Psoas muscle (tissue), 7 donors: ENCODE measurements at regions not wholly inside any gene's neighbourhood (a gene's known extent, or its start where the extent isn't known, plus 50 kb on each side); places are given as distances from the start of the nearest gene placed in this dataset.

Experiments used
- ATAC-seq, 4 donors: fragments of 200-7000 bp; cut with Tn5 transposase; one replicate each; pipeline ENCODE4 v1.9.1; 2020; ENCODE audit warnings: moderate library complexity in 3 of 4, mild to moderate bottlenecking in 2 of 4
- DNase-seq, 2 donors: peaks; one replicate each; pipeline ENCODE4 v3.0.0-alpha.2; 2020
- H3K27ac ChIP-seq: fragments of 200-600 bp; one replicate; pipeline ENCODE4 v1.8.0; 2022
- H3K27me3 ChIP-seq, 3 donors: fragments of 200-600 bp in 1 of 3; one replicate each; pipeline versions ENCODE4 v1.6.1 to v1.8.0; 2013 to 2022; ENCODE audit warnings: low read length in 2 of 3, mild to moderate bottlenecking in 2 of 3, moderate library complexity in 1 of 3; ENCODE audit not compliant: insufficient read depth in 3 of 3
- H3K36me3 ChIP-seq, 2 donors: fragments of 200-600 bp in 1 of 2; one replicate each; pipeline versions ENCODE4 v1.6.1 to v1.8.0; 2013 to 2022; ENCODE audit warnings: low read depth in 1 of 2, mild to moderate bottlenecking in 1 of 2, moderate library complexity in 1 of 2; ENCODE audit not compliant: insufficient read depth in 1 of 2
- H3K4me1 ChIP-seq: fragments of 200-600 bp; one replicate; pipeline ENCODE4 v1.8.0; 2022
- H3K4me3 ChIP-seq: fragments of 200-600 bp; one replicate; pipeline ENCODE4 v1.8.0; 2022; ENCODE audit warnings: mild to moderate bottlenecking
- H3K9me3 ChIP-seq: fragments of 200-600 bp; one replicate; pipeline ENCODE4 v1.8.0; 2022
- CTCF ChIP-seq: fragments of 200-600 bp; IDR thresholded peaks from one replicate; pipeline ENCODE4 v1.8.0; 2022; ENCODE audit warnings: antibody characterized with exemption
- WGBS, 3 donors: extraction: QIAGEN DNeasy Blood & Tissue Kit; methylation state at CpG; one replicate each; pipeline versions ENCODE4 v1.1.6 to v1.1.7; 2013; 5-methylcytosine and 5-hydroxymethylcytosine counted together
- intact Hi-C, 2 donors: fragments of 100-400 bp; cut with DNase I; formaldehyde crosslinking; loops; one replicate each; pipeline versions ENCODE4 v1.11.0 to v1.14.2; 2022
- donor health status: healthy with polysubstance abuse.
- donor health status: DM: no; HTN: no; CAD: no; lungs with moderate emphysema.
- donor health status: Bipolar disorder and iron deficiency.
- donor health status: healthy.
- donor health status: DM: yes; HTN: yes; CAD: no.
- donor health status: DM: no; HTN: no; CAD: no.
- donor health status: DM: yes; HTN: yes; CAD: no.

- 45 to 56% (median 52%) methylated on average over 11 of the region's 11 CpGs for WGBS, 3 donors
Observed at GRCh38 chr6:167510648-167511047, 185.8 kb downstream of the TTLL2 start.

GRCh38 chr6:167512696-167513375, 187.9 kb downstream of the TTLL2 start:
- H3K36me3 ChIP-seq, result no peaks in the 10 kb centered on the region
- H3K9me3 ChIP-seq, result no peaks in the 10 kb centered on the region
- DNase-seq (no peak), ATAC-seq (no peak)
- intact Hi-C loops, result no loop called here
- WGBS, 3 donors, result 74 to 78% (median 76%) methylated on average over 11 of the region's 11 CpGs
- peaks cover 0 to 10% (median 2%) of the 10 kb centered on the region in 3 donors for H3K27me3 ChIP-seq
- H3K4me3 ChIP-seq, result no peak overlapping the region
- H3K4me1 ChIP-seq, result no peaks in the 10 kb centered on the region
- H3K27ac ChIP-seq, result no peak overlapping the region
- no peak for TF ChIP-seq CTCF

More at GRCh38 chr6:167510648-167511047, 185.8 kb downstream of the TTLL2 start:
- Histone ChIP-seq H3K27ac (no peak overlapping the region), H3K4me1 (no peaks in the 10 kb centered on the region), H3K27me3 (peaks cover 0 to 10% (median 2%) of the 10 kb centered on the region in 3 donors), H3K36me3 (no peaks in the 10 kb centered on the region), H3K9me3 (no peaks in the 10 kb centered on the region), H3K4me3 (no peak overlapping the region)
- no peak for TF ChIP-seq CTCF
- DNase-seq (no peak), ATAC-seq (no peak)
- intact Hi-C loops, result no loop called here

DNA sequence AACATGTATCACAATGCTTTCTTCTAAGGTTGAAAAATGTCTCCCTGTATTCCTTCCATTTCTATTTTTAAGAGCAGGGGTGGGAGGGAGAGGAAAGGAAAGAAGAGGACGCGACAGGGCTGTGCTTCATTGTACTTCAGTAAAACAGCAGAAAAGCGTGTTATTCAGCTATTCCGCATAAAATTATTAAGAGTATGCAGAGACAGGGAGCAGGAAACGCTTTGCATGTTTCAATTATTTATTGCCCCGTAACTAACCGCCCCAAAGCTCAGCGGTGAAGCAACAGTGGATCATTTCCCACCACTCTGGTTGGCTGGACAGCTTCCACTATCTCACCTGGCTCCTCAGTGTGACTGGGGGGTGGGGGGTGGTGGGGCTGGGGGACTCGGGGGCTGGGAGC, 188.9 kb downstream of the TTLL2 start:
- WGBS, 3 donors, result 66 to 67% (median 66%) methylated on average over 9 of the region's 9 CpGs
- Histone ChIP-seq H3K27me3 (peaks cover 0 to 10% (median 2%) of the 10 kb centered on the region in 3 donors), H3K4me1 (no peaks in the 10 kb centered on the region), H3K27ac (no peak overlapping the region), H3K9me3 (no peaks in the 10 kb centered on the region), H3K4me3 (no peak overlapping the region), H3K36me3 (no peaks in the 10 kb centered on the region)
- DNase-seq (no peak), ATAC-seq (no peak)
- no peak for TF ChIP-seq CTCF
- intact Hi-C loops, result no loop called here

DNA sequence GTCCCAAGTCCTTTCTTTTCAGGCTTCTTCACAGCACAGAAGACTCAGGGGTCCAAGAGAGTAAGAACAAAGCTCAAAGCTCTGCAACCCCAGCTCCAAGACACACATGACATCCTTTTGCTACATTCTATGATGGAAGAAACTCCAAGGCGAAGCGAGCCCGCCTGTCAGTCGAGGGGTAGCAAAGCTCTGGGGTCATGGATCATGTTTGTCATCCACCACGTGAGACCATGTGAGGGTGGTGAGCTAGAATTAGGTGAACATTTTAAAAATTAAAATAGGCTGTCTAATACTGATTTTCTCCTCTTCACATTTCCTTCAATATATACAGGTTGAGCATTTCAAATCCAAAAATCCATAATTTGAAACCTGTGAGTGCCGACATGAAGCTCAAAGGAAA, 189.6 kb downstream of the TTLL2 start:
- Histone ChIP-seq H3K27me3 (peaks cover 0 to 10% (median 0%) of the 10 kb centered on the region in 3 donors), H3K4me1 (no peaks in the 10 kb centered on the region), H3K9me3 (no peaks in the 10 kb centered on the region), H3K27ac (no peak overlapping the region), H3K4me3 (no peak overlapping the region), H3K36me3 (no peaks in the 10 kb centered on the region)
- 92 to 95% (median 93%) methylated on average over 6 of the region's 6 CpGs for WGBS, 3 donors
- DNase-seq (no peak), ATAC-seq (no peak)
- intact Hi-C loops, result no loop called here
- TF ChIP-seq CTCF, result no peak
